ENCODE measurements at regions not wholly inside any gene's neighbourhood (a gene's known extent, or its start where the extent isn't known, plus 50 kb on each side); places are given as distances from the start of the nearest gene placed in this dataset.

- Histone ChIP-seq H2AFZ (ENCODE audit: low read depth, low read length, severe bottlenecking) (no peak overlapping the region), H4K20me1 (ENCODE audit: low read depth, low read length) (no peaks in the 10 kb centered on the region), H3F3A (ENCODE audit: insufficient read depth) (no peaks in the 10 kb centered on the region), H3K9ac (ENCODE audit: low read length) (no peak overlapping the region), H3K9me2 (replicated peaks; ENCODE audit: insufficient read depth, low read length) (no peaks in the 10 kb centered on the region), H3K27ac (ENCODE audit: low read depth, low read length) (no peak overlapping the region), H3K27me3 (ENCODE audit: low read length) (no peaks in the 10 kb centered on the region), H3K79me2 (ENCODE audit: insufficient read depth, low read length) (no peaks in the 10 kb centered on the region), H3K9me3 (ENCODE audit: insufficient read depth, low read length) (no peaks in the 10 kb centered on the region), H3K4me3 (ENCODE audit: insufficient read depth, low read length, poor library complexity, severe bottlenecking) (no peak overlapping the region), H3K4me2 (ENCODE audit: low read depth, low read length, poor library complexity, severe bottlenecking) (no peak overlapping the region), H3K36me3 (ENCODE audit: low read length) (no peaks in the 10 kb centered on the region)
- TF ChIP-seq EZH2phosphoT487 (conservative IDR thresholded peaks at IDR 0.05; ENCODE audit: low read length) (no peak), CTCF (IDR thresholded peaks at IDR 0.05; ENCODE audit: insufficient read depth, low read length, poor library complexity, severe bottlenecking) (no peak)
These were observed 1225.8 kb downstream of the SUCLG1 start for GRCh38 chr2:83233326-83233725.

DNA sequence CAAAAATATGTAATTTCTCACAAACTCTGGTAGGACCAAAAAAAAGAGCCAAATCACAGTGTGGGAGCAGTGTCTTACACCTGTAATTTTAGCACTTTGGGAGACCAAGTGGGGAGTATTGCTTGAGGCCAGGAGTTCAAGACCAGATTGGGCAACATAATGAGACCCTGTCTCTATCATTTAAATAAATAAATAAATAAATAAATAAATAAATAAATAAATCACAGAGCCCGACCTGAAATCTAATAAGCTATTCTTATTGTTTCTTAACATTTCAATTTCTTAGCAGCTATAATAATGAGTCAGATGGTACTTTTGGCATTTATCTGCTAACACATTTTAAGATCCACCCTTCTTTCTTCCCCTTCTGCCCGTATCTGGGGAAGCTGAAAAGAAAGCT, 1229.6 kb downstream of the SUCLG1 start:
- Histone ChIP-seq H3K36me3 (ENCODE audit: low read length) (no peaks in the 10 kb centered on the region), H3K9me2 (replicated peaks; ENCODE audit: insufficient read depth, low read length) (no peaks in the 10 kb centered on the region), H3K27me3 (ENCODE audit: low read length) (no peaks in the 10 kb centered on the region), H3K9ac (ENCODE audit: low read length) (no peak overlapping the region), H3K9me3 (ENCODE audit: insufficient read depth, low read length) (no peaks in the 10 kb centered on the region), H4K20me1 (ENCODE audit: low read depth, low read length) (no peaks in the 10 kb centered on the region), H3K27ac (ENCODE audit: low read depth, low read length) (no peak overlapping the region), H3F3A (ENCODE audit: insufficient read depth) (no peaks in the 10 kb centered on the region), H2AFZ (ENCODE audit: low read depth, low read length, severe bottlenecking) (no peak overlapping the region), H3K4me2 (ENCODE audit: low read depth, low read length, poor library complexity, severe bottlenecking) (no peak overlapping the region), H3K4me3 (ENCODE audit: insufficient read depth, low read length, poor library complexity, severe bottlenecking) (no peak overlapping the region), H3K79me2 (ENCODE audit: insufficient read depth, low read length) (no peaks in the 10 kb centered on the region)
- TF ChIP-seq CTCF (IDR thresholded peaks at IDR 0.05; ENCODE audit: insufficient read depth, low read length, poor library complexity, severe bottlenecking) (no peak), EZH2phosphoT487 (conservative IDR thresholded peaks at IDR 0.05; ENCODE audit: low read length) (no peak)

DNA sequence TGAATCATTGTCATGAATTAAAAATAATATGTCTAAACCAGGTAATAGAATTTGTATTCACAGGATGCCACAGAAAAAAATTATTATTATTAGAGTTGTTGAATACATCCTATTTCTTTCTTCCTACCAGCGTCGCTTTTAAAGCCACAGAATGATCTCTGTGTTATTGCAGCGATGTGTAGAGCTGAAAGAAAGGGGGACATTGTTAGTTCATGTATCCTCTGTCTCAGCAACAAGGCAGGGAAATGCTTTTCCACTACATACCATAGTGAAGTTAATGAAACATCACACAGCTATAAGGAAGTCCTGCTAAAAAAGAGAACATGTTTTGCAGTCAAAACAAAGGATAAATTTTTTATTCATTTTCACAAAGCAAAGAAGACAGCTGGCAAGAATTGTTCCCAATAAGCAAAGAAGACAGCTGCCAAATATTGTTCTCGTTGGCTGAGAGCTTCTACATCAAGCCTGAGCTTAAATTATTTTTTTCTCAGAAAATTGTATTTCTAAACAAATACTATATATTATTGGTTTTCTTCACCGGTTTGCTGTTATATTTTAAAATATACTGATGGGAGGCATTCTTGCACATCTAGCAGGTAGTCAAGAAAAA, 1234.4 kb downstream of the SUCLG1 start:
- no peaks in the 10 kb centered on the region for H3F3A ChIP-seq (ENCODE audit: insufficient read depth)
- no peaks in the 10 kb centered on the region for H3K27me3 ChIP-seq (ENCODE audit: low read length)
- H3K27ac ChIP-seq (ENCODE audit: low read depth, low read length): no peak overlapping the region
- no peak overlapping the region for H2AFZ ChIP-seq (ENCODE audit: low read depth, low read length, severe bottlenecking)
- H3K79me2 ChIP-seq (ENCODE audit: insufficient read depth, low read length): no peaks in the 10 kb centered on the region
- no peaks in the 10 kb centered on the region for H3K36me3 ChIP-seq (ENCODE audit: low read length)
- no peak overlapping the region for H3K9ac ChIP-seq (ENCODE audit: low read length)
- H3K9me3 ChIP-seq (ENCODE audit: insufficient read depth, low read length): no peaks in the 10 kb centered on the region
- no peak overlapping the region for H3K4me3 ChIP-seq (ENCODE audit: insufficient read depth, low read length, poor library complexity, severe bottlenecking)
- no peak for TF ChIP-seq CTCF (IDR thresholded peaks at IDR 0.05; ENCODE audit: insufficient read depth, low read length, poor library complexity, severe bottlenecking)
- TF ChIP-seq EZH2phosphoT487 (conservative IDR thresholded peaks at IDR 0.05; ENCODE audit: low read length): no peak
- no peak overlapping the region for H3K4me2 ChIP-seq (ENCODE audit: low read depth, low read length, poor library complexity, severe bottlenecking)
- H3K9me2 ChIP-seq (replicated peaks; ENCODE audit: insufficient read depth, low read length): no peaks in the 10 kb centered on the region
- no peaks in the 10 kb centered on the region for H4K20me1 ChIP-seq (ENCODE audit: low read depth, low read length)

All from SU-DHL-6 (cell line).